GM21619 (cell line): ENCODE measurements at regions not wholly inside any gene's neighbourhood (a gene's known extent, or its start where the extent isn't known, plus 50 kb on each side); places are given as distances from the start of the nearest gene placed in this dataset.
"Not testable (repeated sequence)": the region's sequence is repeated elsewhere in the genome, so short reads cannot be mapped to it uniquely, and the experiment has no call there.

ENCODE experiments used
- ATAC-seq: cut with Tn5 transposase; IDR thresholded peaks from one replicate; pipeline ENCODE4 v1.9.1; 2021; ENCODE audit not compliant: unreplicated experiment

- ATAC-seq: no peak
Measured at GRCh38 chr12:73181244-73181643, 909.1 kb downstream of the TRHDE start.

- no peak for ATAC-seq
Measured at GRCh38 chr12:73185403-73185802, 913.2 kb downstream of the TRHDE start.

GRCh38 chr12:73186272-73186671 lies 914.1 kb downstream of the TRHDE start:
- ATAC-seq: no peak

- no peak for ATAC-seq
Measured at GRCh38 chr12:73187765-73188164, 915.6 kb downstream of the TRHDE start.

GRCh38 chr12:73210548-73211204 lies 938.5 kb downstream of the TRHDE start:
- no peak for ATAC-seq

GRCh38 chr12:73220951-73221350 lies 948.8 kb downstream of the TRHDE start:
- ATAC-seq: no peak

GRCh38 chr12:73221398-73221797 lies 949.2 kb downstream of the TRHDE start:
- ATAC-seq: no peak

GRCh38 chr12:73221836-73222235 lies 949.7 kb downstream of the TRHDE start:
- ATAC-seq: no peak

- no peak for ATAC-seq
Measured at GRCh38 chr12:73225371-73225937, 953.3 kb downstream of the TRHDE start.

GRCh38 chr12:73225941-73226340 lies 953.8 kb downstream of the TRHDE start:
- ATAC-seq: no peak

GRCh38 chr12:73226593-73226992 lies 954.4 kb downstream of the TRHDE start:
- no peak for ATAC-seq

- not testable (repeated sequence) for ATAC-seq
Measured at GRCh38 chr12:73228828-73229227, 956.7 kb downstream of the TRHDE start.

GRCh38 chr12:73235387-73235786 lies 963.2 kb downstream of the TRHDE start:
- ATAC-seq: no peak

GRCh38 chr12:73240110-73240509 lies 967.9 kb downstream of the TRHDE start:
- ATAC-seq: no peak

GRCh38 chr12:73262788-73263381 lies 990.7 kb downstream of the TRHDE start:
- ATAC-seq: no peak

GRCh38 chr12:73266206-73266605 lies 994.0 kb downstream of the TRHDE start:
- ATAC-seq: no peak

GRCh38 chr12:73274976-73275375 lies 1002.8 kb downstream of the TRHDE start:
- no peak for ATAC-seq

- no peak for ATAC-seq
Measured at GRCh38 chr12:73277971-73278370, 1005.8 kb downstream of the TRHDE start.

- ATAC-seq: no peak
Measured at GRCh38 chr12:73301530-73301929, 1029.4 kb downstream of the TRHDE start.

GRCh38 chr12:73307260-73307659 lies 1035.1 kb downstream of the TRHDE start:
- no peak for ATAC-seq

- ATAC-seq: no peak
Measured at GRCh38 chr12:73308079-73308478, 1035.9 kb downstream of the TRHDE start.

GRCh38 chr12:73308747-73309146 lies 1036.6 kb downstream of the TRHDE start:
- no peak for ATAC-seq

- no peak for ATAC-seq
Measured at GRCh38 chr12:73321319-73321718, 1049.1 kb downstream of the TRHDE start.
